ENCODE measurements at regions not wholly inside any gene's neighbourhood (a gene's known extent, or its start where the extent isn't known, plus 50 kb on each side); places are given as distances from the start of the nearest gene placed in this dataset.

- Histone ChIP-seq H3K9me3 (replicated peaks; ENCODE audit: low read length) (no peaks in the 10 kb centered on the region), H3K4me1 (ENCODE audit: control insufficient read depth, insufficient read depth, low read length) (peaks cover 35% of the 10 kb centered on the region), H3K4me3 (ENCODE audit: low read length) (no peak overlapping the region), H3K4me2 (ENCODE audit: low read length) (peak overlapping the region; percentile 16), H3K9ac (ENCODE audit: low read depth, low read length) (no peak overlapping the region), H3K36me3 (ENCODE audit: insufficient read depth, low read length) (no peaks in the 10 kb centered on the region), H3K27me3 (ENCODE audit: control insufficient read depth, insufficient read depth, low read length) (no peaks in the 10 kb centered on the region)
Measured at GRCh38 chr3:159823780-159824179, 164.9 kb upstream of the IL12A start.

DNA sequence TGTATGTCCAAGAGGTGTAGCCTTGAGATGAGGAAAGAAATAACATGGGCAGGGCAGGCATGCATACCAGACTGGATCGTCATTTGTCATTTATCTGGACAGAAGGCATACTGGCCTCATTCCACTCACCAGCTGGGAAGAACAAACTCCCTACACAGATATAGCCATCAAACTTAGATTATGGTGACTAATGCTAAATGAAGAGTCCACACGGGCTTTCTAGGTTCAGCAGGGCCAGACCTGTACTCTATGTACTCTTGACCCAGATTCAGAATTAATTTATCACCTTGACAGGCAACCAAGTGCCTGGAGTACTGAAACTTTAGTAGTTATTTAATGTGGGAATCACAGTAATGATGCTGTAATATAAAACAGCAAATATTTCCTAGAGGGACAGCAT, 164.3 kb upstream of the IL12A start:
- H3K4me1 ChIP-seq (ENCODE audit: control insufficient read depth, insufficient read depth, low read length): peaks cover 40% of the 10 kb centered on the region
- H3K9me3 ChIP-seq (replicated peaks; ENCODE audit: low read length): no peaks in the 10 kb centered on the region
- no peaks in the 10 kb centered on the region for H3K36me3 ChIP-seq (ENCODE audit: insufficient read depth, low read length)
- no peaks in the 10 kb centered on the region for H3K27me3 ChIP-seq (ENCODE audit: control insufficient read depth, insufficient read depth, low read length)
- no peak overlapping the region for H3K4me3 ChIP-seq (ENCODE audit: low read length)
- H3K9ac ChIP-seq (ENCODE audit: low read depth, low read length): no peak overlapping the region
- peak overlapping the region; percentile 16 for H3K4me2 ChIP-seq (ENCODE audit: low read length)

- H3K4me1 ChIP-seq (ENCODE audit: control insufficient read depth, insufficient read depth, low read length): peaks cover 50% of the 10 kb centered on the region
- H3K4me2 ChIP-seq (ENCODE audit: low read length): no peak overlapping the region
- H3K4me3 ChIP-seq (ENCODE audit: low read length): no peak overlapping the region
- no peaks in the 10 kb centered on the region for H3K9me3 ChIP-seq (replicated peaks; ENCODE audit: low read length)
- H3K36me3 ChIP-seq (ENCODE audit: insufficient read depth, low read length): no peaks in the 10 kb centered on the region
- no peaks in the 10 kb centered on the region for H3K27me3 ChIP-seq (ENCODE audit: control insufficient read depth, insufficient read depth, low read length)
- no peak overlapping the region for H3K9ac ChIP-seq (ENCODE audit: low read depth, low read length)
Measured at GRCh38 chr3:159825216-159825854, 163.3 kb upstream of the IL12A start.

GRCh38 chr3:159828542-159828943, 160.1 kb upstream of the IL12A start:
- Histone ChIP-seq H3K4me3 (ENCODE audit: low read length) (peak overlapping the region; percentile 43), H3K27me3 (ENCODE audit: control insufficient read depth, insufficient read depth, low read length) (no peaks in the 10 kb centered on the region), H3K36me3 (ENCODE audit: insufficient read depth, low read length) (no peaks in the 10 kb centered on the region), H3K4me2 (ENCODE audit: low read length) (peak overlapping the region; percentile 69), H3K4me1 (ENCODE audit: control insufficient read depth, insufficient read depth, low read length) (peaks cover 48% of the 10 kb centered on the region), H3K9me3 (replicated peaks; ENCODE audit: low read length) (no peaks in the 10 kb centered on the region), H3K9ac (ENCODE audit: low read depth, low read length) (peak overlapping the region; percentile 32)

GRCh38 chr3:159829056-159829455, 159.6 kb upstream of the IL12A start:
- Histone ChIP-seq H3K4me3 (ENCODE audit: low read length) (no peak overlapping the region), H3K4me2 (ENCODE audit: low read length) (peak overlapping the region; percentile 69), H3K9ac (ENCODE audit: low read depth, low read length) (peak overlapping the region; percentile 32), H3K4me1 (ENCODE audit: control insufficient read depth, insufficient read depth, low read length) (peaks cover 43% of the 10 kb centered on the region), H3K36me3 (ENCODE audit: insufficient read depth, low read length) (no peaks in the 10 kb centered on the region), H3K27me3 (ENCODE audit: control insufficient read depth, insufficient read depth, low read length) (no peaks in the 10 kb centered on the region), H3K9me3 (replicated peaks; ENCODE audit: low read length) (no peaks in the 10 kb centered on the region)

DNA sequence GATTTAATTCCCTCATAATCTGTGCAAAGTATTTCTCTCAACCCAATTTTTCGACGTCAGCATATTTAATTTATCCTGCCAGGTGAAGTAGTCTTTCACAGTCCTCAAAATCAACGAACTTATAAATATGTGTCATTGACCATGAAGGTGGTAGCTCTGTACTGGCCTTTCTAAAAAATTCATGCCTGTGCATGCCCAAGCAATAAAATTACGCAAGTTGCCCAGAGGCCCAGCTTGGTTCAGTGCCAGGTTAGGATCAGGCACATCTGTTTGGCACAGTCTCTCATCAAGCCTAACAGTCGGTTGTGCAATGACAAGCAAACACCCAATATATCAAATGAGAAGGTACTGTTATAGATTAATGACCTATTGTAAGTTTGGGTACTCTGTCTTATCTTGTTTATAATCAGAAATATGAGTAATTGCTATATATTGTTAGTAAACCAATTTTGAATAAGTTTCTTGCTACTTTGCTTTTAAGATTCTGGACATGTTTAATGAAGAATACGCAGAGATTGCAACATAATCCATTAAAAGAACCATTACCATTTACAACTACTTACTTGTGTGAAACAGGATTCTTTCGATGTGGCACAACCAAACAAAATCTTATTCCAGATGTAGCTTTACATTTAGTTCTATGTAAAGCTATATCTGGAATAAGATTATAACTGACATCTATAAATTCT, 159.0 kb upstream of the IL12A start:
- H3K4me2 ChIP-seq (ENCODE audit: low read length): peak overlapping the region; percentile 69
- H3K9ac ChIP-seq (ENCODE audit: low read depth, low read length): peak overlapping the region; percentile 32
- peaks cover 37% of the 10 kb centered on the region for H3K4me1 ChIP-seq (ENCODE audit: control insufficient read depth, insufficient read depth, low read length)
- H3K36me3 ChIP-seq (ENCODE audit: insufficient read depth, low read length): no peaks in the 10 kb centered on the region
- H3K27me3 ChIP-seq (ENCODE audit: control insufficient read depth, insufficient read depth, low read length): no peaks in the 10 kb centered on the region
- peak overlapping the region; percentile 22 for H3K4me3 ChIP-seq (ENCODE audit: low read length)
- no peaks in the 10 kb centered on the region for H3K9me3 ChIP-seq (replicated peaks; ENCODE audit: low read length)

- H3K4me3 ChIP-seq (ENCODE audit: low read length): no peak overlapping the region
- no peak overlapping the region for H3K4me2 ChIP-seq (ENCODE audit: low read length)
- no peaks in the 10 kb centered on the region for H3K27me3 ChIP-seq (ENCODE audit: control insufficient read depth, insufficient read depth, low read length)
Measured at GRCh38 chr3:159830523-159831154, 158.0 kb upstream of the IL12A start.

GRCh38 chr3:159831466-159831865, 157.2 kb upstream of the IL12A start:
- H3K4me2 ChIP-seq (ENCODE audit: low read length): no peak overlapping the region
- H3K4me3 ChIP-seq (ENCODE audit: low read length): no peak overlapping the region
- H3K9me3 ChIP-seq (replicated peaks; ENCODE audit: low read length): no peaks in the 10 kb centered on the region
- peaks cover 29% of the 10 kb centered on the region for H3K4me1 ChIP-seq (ENCODE audit: control insufficient read depth, insufficient read depth, low read length)
- no peak overlapping the region for H3K9ac ChIP-seq (ENCODE audit: low read depth, low read length)
- no peaks in the 10 kb centered on the region for H3K36me3 ChIP-seq (ENCODE audit: insufficient read depth, low read length)
- H3K27me3 ChIP-seq (ENCODE audit: control insufficient read depth, insufficient read depth, low read length): no peaks in the 10 kb centered on the region

More at GRCh38 chr3:159830523-159831154, 158.0 kb upstream of the IL12A start:
- H3K4me1 ChIP-seq (ENCODE audit: control insufficient read depth, insufficient read depth, low read length): peaks cover 27% of the 10 kb centered on the region
- no peaks in the 10 kb centered on the region for H3K36me3 ChIP-seq (ENCODE audit: insufficient read depth, low read length)
- no peaks in the 10 kb centered on the region for H3K9me3 ChIP-seq (replicated peaks; ENCODE audit: low read length)
- no peak overlapping the region for H3K9ac ChIP-seq (ENCODE audit: low read depth, low read length)

DNA sequence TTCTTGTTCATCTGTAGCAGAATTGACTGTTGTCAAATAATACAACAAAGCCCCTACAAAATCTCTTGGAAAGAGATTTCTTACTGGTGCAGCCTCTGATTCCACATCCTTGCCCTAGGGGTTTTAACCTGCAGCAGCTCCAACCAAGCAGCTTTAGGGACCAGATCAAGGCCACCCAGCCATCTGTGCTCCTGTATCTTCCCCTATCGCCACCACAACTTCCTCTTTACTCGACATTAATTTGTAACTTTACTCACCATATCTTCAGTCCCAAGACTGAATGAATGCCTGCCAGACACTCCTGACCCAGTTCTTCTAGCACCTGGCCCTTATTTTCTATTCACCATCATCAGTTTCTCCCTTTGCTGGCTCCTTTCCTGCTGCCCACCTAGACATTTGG, 156.6 kb upstream of the IL12A start:
- no peak overlapping the region for H3K4me2 ChIP-seq (ENCODE audit: low read length)
- no peaks in the 10 kb centered on the region for H3K27me3 ChIP-seq (ENCODE audit: control insufficient read depth, insufficient read depth, low read length)
- no peaks in the 10 kb centered on the region for H3K36me3 ChIP-seq (ENCODE audit: insufficient read depth, low read length)
- no peak overlapping the region for H3K9ac ChIP-seq (ENCODE audit: low read depth, low read length)
- H3K9me3 ChIP-seq (replicated peaks; ENCODE audit: low read length): no peaks in the 10 kb centered on the region
- H3K4me1 ChIP-seq (ENCODE audit: control insufficient read depth, insufficient read depth, low read length): peaks cover 35% of the 10 kb centered on the region
- H3K4me3 ChIP-seq (ENCODE audit: low read length): no peak overlapping the region

DNA sequence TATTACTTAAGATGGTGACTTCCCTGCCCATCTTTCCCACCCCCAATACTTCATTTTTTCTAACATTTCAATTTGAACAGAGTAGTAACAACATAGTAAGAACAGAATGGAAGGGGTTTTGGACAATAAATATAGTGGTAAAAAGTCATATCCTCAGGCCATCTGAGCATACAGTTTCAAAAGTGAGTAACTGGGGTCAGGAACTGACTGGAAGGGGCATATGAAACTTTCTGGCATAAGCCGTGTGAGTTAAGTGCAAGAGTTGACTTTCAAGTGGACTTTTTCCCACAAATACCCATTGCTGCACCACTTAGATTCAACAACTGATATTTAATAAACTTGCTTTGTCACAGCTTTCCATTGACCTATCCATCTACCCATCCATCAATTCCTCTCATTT, 153.5 kb upstream of the IL12A start:
- H3K36me3 ChIP-seq (ENCODE audit: insufficient read depth, low read length): no peaks in the 10 kb centered on the region
- H3K4me2 ChIP-seq (ENCODE audit: low read length): no peak overlapping the region
- no peaks in the 10 kb centered on the region for H3K27me3 ChIP-seq (ENCODE audit: control insufficient read depth, insufficient read depth, low read length)
- H3K9ac ChIP-seq (ENCODE audit: low read depth, low read length): no peak overlapping the region
- no peaks in the 10 kb centered on the region for H3K9me3 ChIP-seq (replicated peaks; ENCODE audit: low read length)
- H3K4me1 ChIP-seq (ENCODE audit: control insufficient read depth, insufficient read depth, low read length): peaks cover 37% of the 10 kb centered on the region
- no peak overlapping the region for H3K4me3 ChIP-seq (ENCODE audit: low read length)

DNA sequence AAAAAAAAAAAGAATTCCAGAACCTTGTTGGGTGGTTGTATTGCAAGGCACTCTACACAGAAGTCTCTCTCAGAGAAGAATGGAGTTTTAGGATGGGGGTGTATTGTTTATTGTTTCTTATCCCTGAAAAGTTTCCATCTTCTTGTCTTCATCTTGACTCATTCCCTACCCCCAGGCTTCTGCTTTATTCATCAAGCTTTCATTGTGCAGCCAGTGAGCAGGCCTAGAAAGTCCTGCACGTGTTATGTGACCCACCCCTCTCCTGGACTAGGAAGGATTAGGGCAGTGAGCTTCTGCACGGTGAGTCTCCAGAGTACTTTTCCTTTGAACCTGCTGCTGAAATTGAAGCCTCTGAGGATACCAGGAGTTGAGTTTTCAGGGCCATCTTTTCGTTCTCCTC, 150.9 kb upstream of the IL12A start:
- Histone ChIP-seq H3K9me3 (replicated peaks; ENCODE audit: low read length) (no peaks in the 10 kb centered on the region), H3K4me1 (ENCODE audit: control insufficient read depth, insufficient read depth, low read length) (peaks cover 40% of the 10 kb centered on the region), H3K27me3 (ENCODE audit: control insufficient read depth, insufficient read depth, low read length) (no peaks in the 10 kb centered on the region), H3K9ac (ENCODE audit: low read depth, low read length) (no peak overlapping the region), H3K4me2 (ENCODE audit: low read length) (no peak overlapping the region), H3K4me3 (ENCODE audit: low read length) (no peak overlapping the region), H3K36me3 (ENCODE audit: insufficient read depth, low read length) (no peaks in the 10 kb centered on the region)
